ENCODE measurements at regions not wholly inside any gene's neighbourhood (a gene's known extent, or its start where the extent isn't known, plus 50 kb on each side); places are given as distances from the start of the nearest gene placed in this dataset.

DNA sequence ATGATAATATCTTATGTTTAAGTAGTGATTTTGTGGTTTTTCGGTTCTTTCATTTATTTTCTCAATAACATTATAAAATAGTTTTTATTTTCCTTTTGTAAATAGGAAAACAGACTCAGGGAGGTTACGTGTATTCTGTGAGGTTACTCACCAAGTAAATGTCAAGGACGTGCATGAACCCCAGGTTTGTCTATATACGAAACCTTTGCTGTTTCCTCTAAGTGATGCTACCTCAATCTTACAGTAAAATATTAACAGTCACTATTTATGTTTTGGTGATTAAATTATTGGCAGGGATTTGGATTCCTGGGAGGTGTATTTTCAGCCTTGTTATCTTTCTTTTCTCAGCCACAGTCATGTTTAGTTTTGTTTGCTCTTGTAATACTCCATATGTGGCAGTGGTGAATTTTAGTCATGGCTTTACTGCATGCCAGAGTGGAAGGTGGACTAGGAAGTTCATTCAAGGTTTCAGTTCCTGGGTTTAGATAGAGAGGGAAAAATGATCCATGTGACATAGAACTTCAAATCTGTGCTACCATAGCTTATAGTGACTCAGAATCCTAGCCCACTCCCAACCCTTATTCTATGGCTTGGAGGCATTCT, 139.9 kb downstream of the ARL4A start:
- no peaks in the 10 kb centered on the region for H3K79me2 ChIP-seq (ENCODE audit: control insufficient read depth, insufficient read depth, low read length)
- ChIA-PET POLR2A (no interaction called here), CTCF (no interaction called here), SMC1A (ENCODE audit: uncharacterized antibody, unreplicated experiment) (no interaction called here), RAD21 (ENCODE audit: unreplicated experiment) (no interaction called here)
- TF ChIP-seq, protein P1, sequence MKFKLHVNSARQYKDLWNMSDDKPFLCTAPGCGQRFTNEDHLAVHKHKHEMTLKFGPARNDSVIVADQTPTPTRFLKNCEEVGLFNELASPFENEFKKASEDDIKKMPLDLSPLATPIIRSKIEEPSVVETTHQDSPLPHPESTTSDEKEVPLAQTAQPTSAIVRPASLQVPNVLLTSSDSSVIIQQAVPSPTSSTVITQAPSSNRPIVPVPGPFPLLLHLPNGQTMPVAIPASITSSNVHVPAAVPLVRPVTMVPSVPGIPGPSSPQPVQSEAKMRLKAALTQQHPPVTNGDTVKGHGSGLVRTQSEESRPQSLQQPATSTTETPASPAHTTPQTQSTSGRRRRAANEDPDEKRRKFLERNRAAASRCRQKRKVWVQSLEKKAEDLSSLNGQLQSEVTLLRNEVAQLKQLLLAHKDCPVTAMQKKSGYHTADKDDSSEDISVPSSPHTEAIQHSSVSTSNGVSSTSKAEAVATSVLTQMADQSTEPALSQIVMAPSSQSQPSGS (IDR thresholded peaks at IDR 0.05; ENCODE audit: low read length): no peak
- TF ChIP-seq TCF3 (IDR thresholded peaks at IDR 0.05; ENCODE audit: borderline replicate concordance, insufficient read depth, low read depth, low read length) (no peak), FOXM1 (IDR thresholded peaks at IDR 0.05; ENCODE audit: low read depth, low read length) (no peak), RBBP5 (conservative IDR thresholded peaks at IDR 0.05) (no peak), CBFB (IDR thresholded peaks at IDR 0.05; ENCODE audit: low read depth) (no peak), HDAC6 (IDR thresholded peaks at IDR 0.05; ENCODE audit: unreplicated experiment) (no peak), RAD21 (IDR thresholded peaks at IDR 0.05; ENCODE audit: insufficient read depth, low read depth, low read length) (no peak), SPI1 (IDR thresholded peaks at IDR 0.05; ENCODE audit: borderline replicate concordance, insufficient read depth, low read depth, low read length) (no peak), CREB1 (IDR thresholded peaks at IDR 0.05; ENCODE audit: low read depth) (no peak)
- TF ChIP-seq, protein P2, sequence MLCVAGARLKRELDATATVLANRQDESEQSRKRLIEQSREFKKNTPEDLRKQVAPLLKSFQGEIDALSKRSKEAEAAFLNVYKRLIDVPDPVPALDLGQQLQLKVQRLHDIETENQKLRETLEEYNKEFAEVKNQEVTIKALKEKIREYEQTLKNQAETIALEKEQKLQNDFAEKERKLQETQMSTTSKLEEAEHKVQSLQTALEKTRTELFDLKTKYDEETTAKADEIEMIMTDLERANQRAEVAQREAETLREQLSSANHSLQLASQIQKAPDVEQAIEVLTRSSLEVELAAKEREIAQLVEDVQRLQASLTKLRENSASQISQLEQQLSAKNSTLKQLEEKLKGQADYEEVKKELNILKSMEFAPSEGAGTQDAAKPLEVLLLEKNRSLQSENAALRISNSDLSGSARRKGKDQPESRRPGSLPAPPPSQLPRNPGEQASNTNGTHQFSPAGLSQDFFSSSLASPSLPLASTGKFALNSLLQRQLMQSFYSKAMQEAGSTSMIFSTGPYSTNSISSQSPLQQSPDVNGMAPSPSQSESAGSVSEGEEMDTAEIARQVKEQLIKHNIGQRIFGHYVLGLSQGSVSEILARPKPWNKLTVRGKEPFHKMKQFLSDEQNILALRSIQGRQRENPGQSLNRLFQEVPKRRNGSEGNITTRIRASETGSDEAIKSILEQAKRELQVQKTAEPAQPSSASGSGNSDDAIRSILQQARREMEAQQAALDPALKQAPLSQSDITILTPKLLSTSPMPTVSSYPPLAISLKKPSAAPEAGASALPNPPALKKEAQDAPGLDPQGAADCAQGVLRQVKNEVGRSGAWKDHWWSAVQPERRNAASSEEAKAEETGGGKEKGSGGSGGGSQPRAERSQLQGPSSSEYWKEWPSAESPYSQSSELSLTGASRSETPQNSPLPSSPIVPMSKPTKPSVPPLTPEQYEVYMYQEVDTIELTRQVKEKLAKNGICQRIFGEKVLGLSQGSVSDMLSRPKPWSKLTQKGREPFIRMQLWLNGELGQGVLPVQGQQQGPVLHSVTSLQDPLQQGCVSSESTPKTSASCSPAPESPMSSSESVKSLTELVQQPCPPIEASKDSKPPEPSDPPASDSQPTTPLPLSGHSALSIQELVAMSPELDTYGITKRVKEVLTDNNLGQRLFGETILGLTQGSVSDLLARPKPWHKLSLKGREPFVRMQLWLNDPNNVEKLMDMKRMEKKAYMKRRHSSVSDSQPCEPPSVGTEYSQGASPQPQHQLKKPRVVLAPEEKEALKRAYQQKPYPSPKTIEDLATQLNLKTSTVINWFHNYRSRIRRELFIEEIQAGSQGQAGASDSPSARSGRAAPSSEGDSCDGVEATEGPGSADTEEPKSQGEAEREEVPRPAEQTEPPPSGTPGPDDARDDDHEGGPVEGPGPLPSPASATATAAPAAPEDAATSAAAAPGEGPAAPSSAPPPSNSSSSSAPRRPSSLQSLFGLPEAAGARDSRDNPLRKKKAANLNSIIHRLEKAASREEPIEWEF (IDR thresholded peaks at IDR 0.05; ENCODE audit: insufficient replicate concordance, low read depth, low read length): no peak
- H2AFZ ChIP-seq (ENCODE audit: control insufficient read depth, low read depth, low read length): no peak overlapping the region
- no TSS peak for BruUV-seq (replicated peaks)
- no peaks in the 10 kb centered on the region for H3K36me3 ChIP-seq (ENCODE audit: control insufficient read depth in 2 of 2, insufficient read depth in 2 of 2, low read length in 1 of 2)
- no peaks in the 10 kb centered on the region for H4K20me1 ChIP-seq (ENCODE audit: control insufficient read depth, insufficient read depth)
- H3K9ac ChIP-seq (ENCODE audit: control insufficient read depth, insufficient read depth, low read length): no peak overlapping the region
- H3K4me2 ChIP-seq (ENCODE audit: control insufficient read depth, insufficient read depth): no peak overlapping the region
- no peak for DNase-seq (ENCODE audit: low read depth, low spot score)
- no peak overlapping the region for H3K27ac ChIP-seq (ENCODE audit: control insufficient read depth, insufficient read depth)
- FAIRE-seq: no peak
- intact Hi-C loops (cut with micrococcal nuclease; ENCODE audit: unreplicated experiment) (no loop called here), in situ Hi-C loops (cut with MboI) (no loop called here)
- no peaks in the 10 kb centered on the region for H3K9me3 ChIP-seq (replicated peaks; ENCODE audit: control insufficient read depth, insufficient read depth, low read length)
- no peaks in the 10 kb centered on the region for H3K27me3 ChIP-seq (replicated peaks in 1 of 2; ENCODE audit: control insufficient read depth in 2 of 2, insufficient read depth in 2 of 2, low read length in 1 of 2)
- ATAC-seq: no peak
- no peak overlapping the region for H3K4me3 ChIP-seq
- no peaks in the 10 kb centered on the region for H3K4me1 ChIP-seq (ENCODE audit: control insufficient read depth, insufficient read depth, low read length)
- 14% methylated on average over 4 of the region's 4 CpGs for WGBS (ENCODE audit: insufficient coverage, insufficient replicate concordance, low lambda C conversion rate, missing lambda C conversion rate)

Measured in GM12878 (cell line).